ENCODE measurements at regions not wholly inside any gene's neighbourhood (a gene's known extent, or its start where the extent isn't known, plus 50 kb on each side); places are given as distances from the start of the nearest gene placed in this dataset.

DNA sequence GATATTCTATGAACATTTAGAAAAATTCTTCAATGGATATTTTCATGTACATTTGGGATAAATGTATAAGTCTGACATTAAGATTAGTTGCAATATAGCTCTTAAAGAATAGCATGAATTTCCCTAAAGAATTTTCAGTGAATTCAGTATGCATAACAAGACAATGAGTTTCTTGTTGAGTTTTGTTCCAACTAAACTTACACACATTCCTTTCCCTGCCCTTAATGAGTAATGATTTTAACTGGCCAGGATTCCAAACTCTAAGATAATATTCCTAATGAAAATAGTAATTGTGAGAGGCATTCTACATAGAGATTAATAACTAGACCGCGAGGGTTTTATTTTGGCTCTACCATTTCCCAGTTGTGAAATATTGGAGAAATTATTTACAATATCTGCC lies 390.3 kb upstream of the GALNT5 start:
- 40 to 42% methylated on average over 2 of the region's 2 CpGs for WGBS, 2 donors
- Histone ChIP-seq H3K36me3 (replicated peaks in 1 of 2; ENCODE audit: insufficient read depth in 1 of 2, low read depth in 2 of 2) (no peaks in the 10 kb centered on the region), H3K4me3 (no peak overlapping the region), H3K9me3 (no peaks in the 10 kb centered on the region), H3K27me3 (no peaks in the 10 kb centered on the region), H3K4me1 (no peaks in the 10 kb centered on the region), H3K27ac (no peak overlapping the region)
- intact Hi-C loops (cut with DNase I): no loop called here
- ATAC-seq: no peak
- TF ChIP-seq, protein P1, sequence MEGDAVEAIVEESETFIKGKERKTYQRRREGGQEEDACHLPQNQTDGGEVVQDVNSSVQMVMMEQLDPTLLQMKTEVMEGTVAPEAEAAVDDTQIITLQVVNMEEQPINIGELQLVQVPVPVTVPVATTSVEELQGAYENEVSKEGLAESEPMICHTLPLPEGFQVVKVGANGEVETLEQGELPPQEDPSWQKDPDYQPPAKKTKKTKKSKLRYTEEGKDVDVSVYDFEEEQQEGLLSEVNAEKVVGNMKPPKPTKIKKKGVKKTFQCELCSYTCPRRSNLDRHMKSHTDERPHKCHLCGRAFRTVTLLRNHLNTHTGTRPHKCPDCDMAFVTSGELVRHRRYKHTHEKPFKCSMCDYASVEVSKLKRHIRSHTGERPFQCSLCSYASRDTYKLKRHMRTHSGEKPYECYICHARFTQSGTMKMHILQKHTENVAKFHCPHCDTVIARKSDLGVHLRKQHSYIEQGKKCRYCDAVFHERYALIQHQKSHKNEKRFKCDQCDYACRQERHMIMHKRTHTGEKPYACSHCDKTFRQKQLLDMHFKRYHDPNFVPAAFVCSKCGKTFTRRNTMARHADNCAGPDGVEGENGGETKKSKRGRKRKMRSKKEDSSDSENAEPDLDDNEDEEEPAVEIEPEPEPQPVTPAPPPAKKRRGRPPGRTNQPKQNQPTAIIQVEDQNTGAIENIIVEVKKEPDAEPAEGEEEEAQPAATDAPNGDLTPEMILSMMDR (IDR thresholded peaks at IDR 0.05): no peak
- TF ChIP-seq POLR2A (IDR thresholded peaks at IDR 0.05): no peak
- DNase-seq: no peak

DNA sequence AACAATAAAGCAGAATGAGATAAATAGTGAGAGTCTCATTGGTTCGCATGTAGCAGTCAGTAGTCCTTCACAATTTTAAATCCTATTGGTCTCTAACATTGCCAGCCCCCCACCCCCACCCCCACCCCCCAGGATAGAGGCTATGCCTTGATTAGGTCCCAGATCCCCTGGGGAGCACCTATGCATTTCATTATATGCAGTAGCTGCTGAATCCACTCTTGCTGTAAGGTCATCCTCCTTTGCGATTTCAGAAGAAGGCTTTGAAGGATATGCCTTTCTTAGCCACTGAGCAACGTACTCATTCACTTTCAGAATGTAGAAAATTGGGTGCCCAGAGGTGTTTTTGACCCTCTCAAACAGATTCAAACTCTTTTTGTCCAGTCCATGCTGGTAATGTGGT lies 382.8 kb upstream of the GALNT5 start:
- H3K27ac ChIP-seq: no peak overlapping the region
- no peaks in the 10 kb centered on the region for H3K27me3 ChIP-seq
- no peak for TF ChIP-seq POLR2A (IDR thresholded peaks at IDR 0.05)
- TF ChIP-seq, protein P1 (IDR thresholded peaks at IDR 0.05): no peak
- 43 to 78% methylated on average over 2 to 3 of the region's 3 CpGs for WGBS, 2 donors
- no peaks in the 10 kb centered on the region for H3K4me1 ChIP-seq
- ATAC-seq (no peak), DNase-seq (no peak)
- H3K4me3 ChIP-seq: no peak overlapping the region
- H3K36me3 ChIP-seq (replicated peaks in 1 of 2; ENCODE audit: insufficient read depth in 1 of 2, low read depth in 2 of 2): no peaks in the 10 kb centered on the region
- intact Hi-C loops (cut with DNase I): no loop called here
- no peaks in the 10 kb centered on the region for H3K9me3 ChIP-seq

DNA sequence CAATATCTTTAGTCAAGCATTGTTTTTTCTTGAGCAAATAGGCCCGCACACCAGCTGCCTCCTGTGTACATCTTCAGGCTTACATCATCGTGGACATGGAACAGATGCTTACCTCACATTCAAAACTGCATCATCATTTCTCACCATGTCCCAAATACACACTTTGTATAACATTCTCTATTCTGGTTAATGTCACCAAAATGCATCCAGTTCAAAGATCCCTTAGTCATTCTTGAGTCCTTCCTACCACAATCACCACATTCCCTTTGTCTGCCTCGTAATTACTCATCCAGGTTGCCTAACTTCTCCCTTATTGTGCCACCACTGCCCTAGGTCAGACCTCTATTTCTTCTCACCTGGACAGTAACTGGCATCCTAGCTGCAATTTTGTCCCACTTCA lies 373.7 kb upstream of the GALNT5 start:
- no peaks in the 10 kb centered on the region for H3K4me1 ChIP-seq
- DNase-seq (no peak), ATAC-seq (no peak)
- WGBS, 2 donors: 64 to 75% methylated on average over 3 of the region's 3 CpGs
- H3K9me3 ChIP-seq: no peaks in the 10 kb centered on the region
- H3K36me3 ChIP-seq (replicated peaks in 1 of 2; ENCODE audit: insufficient read depth in 1 of 2, low read depth in 2 of 2): no peaks in the 10 kb centered on the region
- H3K27me3 ChIP-seq: no peaks in the 10 kb centered on the region
- no peak overlapping the region for H3K27ac ChIP-seq
- intact Hi-C loops (cut with DNase I): no loop called here
- TF ChIP-seq, protein P1 (IDR thresholded peaks at IDR 0.05): no peak
- TF ChIP-seq POLR2A (IDR thresholded peaks at IDR 0.05): no peak
- no peak overlapping the region for H3K4me3 ChIP-seq

DNA sequence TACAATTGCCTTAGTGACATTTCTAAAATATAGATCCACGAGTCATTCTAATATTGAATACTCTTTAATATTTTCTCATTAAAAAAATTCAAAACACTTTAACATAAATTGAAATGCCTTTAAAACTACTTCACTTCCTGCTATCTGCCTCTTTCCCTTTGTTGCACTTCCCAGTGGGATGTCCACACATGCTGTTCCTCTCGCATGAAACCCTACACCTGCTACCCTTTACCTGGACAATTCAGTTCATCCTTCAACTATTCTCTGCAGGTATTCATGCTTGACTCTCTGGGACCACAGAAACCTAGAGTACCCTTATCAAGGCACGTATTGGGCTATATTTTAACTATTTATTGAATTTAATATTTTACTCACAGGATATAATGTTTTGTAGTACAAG lies 373.3 kb upstream of the GALNT5 start:
- Histone ChIP-seq H3K9me3 (no peaks in the 10 kb centered on the region), H3K27ac (no peak overlapping the region), H3K4me3 (no peak overlapping the region), H3K4me1 (no peaks in the 10 kb centered on the region), H3K27me3 (no peaks in the 10 kb centered on the region), H3K36me3 (replicated peaks in 1 of 2; ENCODE audit: insufficient read depth in 1 of 2, low read depth in 2 of 2) (no peaks in the 10 kb centered on the region)
- 51 to 52% methylated on average over 3 of the region's 3 CpGs for WGBS, 2 donors
- intact Hi-C loops (cut with DNase I): no loop called here
- DNase-seq (no peak), ATAC-seq (no peak)
- TF ChIP-seq, protein P1 (IDR thresholded peaks at IDR 0.05): no peak
- no peak for TF ChIP-seq POLR2A (IDR thresholded peaks at IDR 0.05)

DNA sequence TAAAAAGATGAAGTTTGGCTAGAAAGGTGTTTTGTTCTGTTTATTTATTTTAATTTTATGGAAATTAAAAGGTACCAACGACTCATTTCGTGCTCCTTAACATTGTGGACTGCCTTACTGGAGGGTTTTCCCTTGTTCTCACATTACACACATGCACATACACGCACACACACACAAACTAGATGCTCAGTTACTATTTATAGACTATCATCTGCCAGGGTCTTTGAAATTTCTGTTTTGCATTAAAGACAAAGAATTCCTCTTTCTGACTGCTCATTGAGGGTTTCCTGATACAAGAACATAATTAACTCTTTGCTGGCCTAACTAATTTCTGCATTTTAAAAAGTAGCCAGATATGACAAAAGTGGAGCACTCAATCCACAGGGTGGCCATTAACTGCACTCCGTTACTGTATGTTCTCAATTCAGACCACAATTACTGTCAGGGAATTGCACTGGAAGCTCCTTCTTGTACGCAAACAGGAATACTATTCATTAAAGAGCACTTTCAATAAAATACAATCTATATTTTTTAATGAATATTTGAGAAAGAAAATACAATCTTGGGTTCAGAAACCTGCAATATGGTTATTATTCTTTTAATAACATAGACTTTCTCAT lies 366.9 kb upstream of the GALNT5 start:
- H3K27ac ChIP-seq: no peak overlapping the region
- H3K27me3 ChIP-seq: no peaks in the 10 kb centered on the region
- TF ChIP-seq, protein P1 (IDR thresholded peaks at IDR 0.05): no peak
- no peak for TF ChIP-seq POLR2A (IDR thresholded peaks at IDR 0.05)
- no peaks in the 10 kb centered on the region for H3K9me3 ChIP-seq
- peaks cover 10% of the 10 kb centered on the region for H3K4me1 ChIP-seq
- WGBS, 2 donors: 48 to 49% methylated on average over 5 of the region's 5 CpGs
- H3K4me3 ChIP-seq: no peak overlapping the region
- H3K36me3 ChIP-seq (replicated peaks in 1 of 2; ENCODE audit: insufficient read depth in 1 of 2, low read depth in 2 of 2): no peaks in the 10 kb centered on the region
- no peak for DNase-seq
- ATAC-seq: no peak
- intact Hi-C loops (cut with DNase I): no loop called here
